Uterus (tissue), 2 donors: ENCODE measurements at regions not wholly inside any gene's neighbourhood (a gene's known extent, or its start where the extent isn't known, plus 50 kb on each side); places are given as distances from the start of the nearest gene placed in this dataset.

Experiments
- POLR2A ChIP-seq, 2 donors: fragments of 450-650 bp; IDR thresholded peaks; one replicate each; pipeline ENCODE4 v1.6.1; 2016; ENCODE audit warnings: antibody characterized with exemption in 2 of 2, mild to moderate bottlenecking in 1 of 2, moderate library complexity in 1 of 2
- TF ChIP-seq, protein P1 (sequence below), 4 experiments: fragments of 200-600 bp in 2 of 4; fragments of 450-650 bp in 2 of 4; sonication (generic) in 2 of 4; IDR thresholded peaks; one replicate each; pipeline ENCODE4 v1.5.1; 2016 to 2019; ENCODE audit warnings: antibody characterized with exemption in 4 of 4, mild to moderate bottlenecking in 2 of 4, moderate library complexity in 1 of 4

DNA sequence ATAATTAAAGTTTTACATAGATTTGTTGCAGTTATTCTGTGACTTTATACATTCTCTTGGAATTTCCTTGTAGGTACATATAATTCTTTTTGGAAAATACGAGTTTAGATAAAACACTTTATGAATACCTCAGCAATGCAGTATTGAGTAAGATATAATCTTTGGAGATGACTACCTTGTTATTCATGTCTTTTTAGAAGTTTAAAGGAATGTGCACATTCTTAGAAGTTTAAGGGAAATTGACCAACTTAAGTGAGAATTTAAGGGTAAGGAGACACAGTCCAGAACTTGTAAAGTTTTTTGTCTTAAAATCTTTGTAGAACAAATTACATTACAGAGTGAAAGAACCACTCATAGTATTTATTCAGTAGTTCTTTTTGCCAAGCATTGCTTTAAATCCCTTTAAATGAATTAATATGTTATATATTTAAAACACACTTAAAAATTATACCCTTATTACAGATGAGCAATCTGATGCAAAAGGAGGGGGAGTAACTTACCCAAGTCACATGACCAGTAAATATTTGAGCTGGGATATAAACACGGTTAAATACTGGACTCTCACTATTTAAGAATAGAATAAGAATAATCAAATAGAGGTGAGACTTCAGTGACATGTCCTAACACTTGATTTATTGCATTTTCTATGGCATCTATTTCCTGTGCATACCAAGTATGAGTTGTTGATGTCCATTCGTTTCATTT, 139.5 kb upstream of the FERD3L start:
- TF ChIP-seq, protein P1, sequence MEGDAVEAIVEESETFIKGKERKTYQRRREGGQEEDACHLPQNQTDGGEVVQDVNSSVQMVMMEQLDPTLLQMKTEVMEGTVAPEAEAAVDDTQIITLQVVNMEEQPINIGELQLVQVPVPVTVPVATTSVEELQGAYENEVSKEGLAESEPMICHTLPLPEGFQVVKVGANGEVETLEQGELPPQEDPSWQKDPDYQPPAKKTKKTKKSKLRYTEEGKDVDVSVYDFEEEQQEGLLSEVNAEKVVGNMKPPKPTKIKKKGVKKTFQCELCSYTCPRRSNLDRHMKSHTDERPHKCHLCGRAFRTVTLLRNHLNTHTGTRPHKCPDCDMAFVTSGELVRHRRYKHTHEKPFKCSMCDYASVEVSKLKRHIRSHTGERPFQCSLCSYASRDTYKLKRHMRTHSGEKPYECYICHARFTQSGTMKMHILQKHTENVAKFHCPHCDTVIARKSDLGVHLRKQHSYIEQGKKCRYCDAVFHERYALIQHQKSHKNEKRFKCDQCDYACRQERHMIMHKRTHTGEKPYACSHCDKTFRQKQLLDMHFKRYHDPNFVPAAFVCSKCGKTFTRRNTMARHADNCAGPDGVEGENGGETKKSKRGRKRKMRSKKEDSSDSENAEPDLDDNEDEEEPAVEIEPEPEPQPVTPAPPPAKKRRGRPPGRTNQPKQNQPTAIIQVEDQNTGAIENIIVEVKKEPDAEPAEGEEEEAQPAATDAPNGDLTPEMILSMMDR (IDR thresholded peaks at IDR 0.05) = no peak
- TF ChIP-seq POLR2A (IDR thresholded peaks at IDR 0.05) = no peak
